Stimulated activated naive CD8-positive, alpha-beta T cell treated with anti-CD3 and anti-CD28 coated beads, Interleukin-15, amount 100 ng/mL, for 72 hours (primary cell): ENCODE measurements at regions not wholly inside any gene's neighbourhood (a gene's known extent, or its start where the extent isn't known, plus 50 kb on each side); places are given as distances from the start of the nearest gene placed in this dataset.

Experiments
- ATAC-seq: fragments of 150-1000 bp; cut with Tn5 transposase; 2 replicates; pipeline ENCODE4 v1.10.0; 2021; ENCODE audit warnings: mild to moderate bottlenecking, moderate library complexity
- DNase-seq, 2 donors: peaks; one replicate each; pipeline ENCODE4 v3.0.0; 2021 to 2022
- H3K27ac Mint-ChIP-seq, 2 donors: one replicate each; pipeline ENCODE4 v1.8.0; 2022; ENCODE audit warnings: mild to moderate bottlenecking in 2 of 2, mixed read lengths in 2 of 2, moderate library complexity in 2 of 2
- H3K27me3 Mint-ChIP-seq: one replicate; pipeline ENCODE4 v1.8.0; 2022; ENCODE audit warnings: mixed read lengths
- H3K4me1 Mint-ChIP-seq: one replicate; pipeline ENCODE4 v1.8.0; 2022; ENCODE audit warnings: mild to moderate bottlenecking, mixed read lengths
- H3K4me3 Mint-ChIP-seq, 2 donors: one replicate each; pipeline ENCODE4 v1.8.0; 2022; ENCODE audit warnings: mild to moderate bottlenecking in 2 of 2, mixed read lengths in 2 of 2, moderate library complexity in 1 of 2
- H3K9me3 Mint-ChIP-seq, 2 donors: one replicate each; pipeline ENCODE4 v1.8.0; 2022; ENCODE audit warnings: mixed read lengths in 2 of 2

- DNase-seq (no peak), ATAC-seq (no peak)
- H3K4me1 Mint-ChIP-seq, result peaks cover 22% of the 10 kb centered on the region
- H3K9me3 Mint-ChIP-seq, result peaks cover 10 to 16% of the 10 kb centered on the region in 2 donors
- no peak overlapping the region for H3K4me3 Mint-ChIP-seq
- no peak overlapping the region for H3K27ac Mint-ChIP-seq
- H3K27me3 Mint-ChIP-seq, result no peaks in the 10 kb centered on the region
Measured at GRCh38 chr9:129353697-129354336, 175.8 kb upstream of the IER5L start.

GRCh38 chr9:129352146-129352865, 174.2 kb upstream of the IER5L start:
- DNase-seq, result peak in 1 of 2 donors; percentile 26
- peak overlapping the region; percentile 80 to 81 for H3K4me3 Mint-ChIP-seq
- H3K27ac Mint-ChIP-seq, result no peak overlapping the region
- no peaks in the 10 kb centered on the region for H3K27me3 Mint-ChIP-seq
- peaks cover 10 to 16% of the 10 kb centered on the region in 2 donors for H3K9me3 Mint-ChIP-seq
- ATAC-seq, result peak; percentile 46
- peaks cover 22% of the 10 kb centered on the region for H3K4me1 Mint-ChIP-seq

- H3K27me3 Mint-ChIP-seq, result no peaks in the 10 kb centered on the region
- DNase-seq (no peak), ATAC-seq (peak; percentile 41)
- peaks cover 26% of the 10 kb centered on the region for H3K4me1 Mint-ChIP-seq
- H3K27ac Mint-ChIP-seq, result peak overlapping the region in 1 of 2 donors; percentile 66
- H3K9me3 Mint-ChIP-seq, result peaks cover 10 to 16% of the 10 kb centered on the region in 2 donors
- H3K4me3 Mint-ChIP-seq, result peak overlapping the region; percentile 80 to 81
Measured at GRCh38 chr9:129351642-129352145, 173.6 kb upstream of the IER5L start.

GRCh38 chr9:129351058-129351641, 173.1 kb upstream of the IER5L start:
- Mint-ChIP-seq H3K9me3 (peaks cover 10 to 12% of the 10 kb centered on the region in 2 donors), H3K27ac (no peak overlapping the region), H3K27me3 (no peaks in the 10 kb centered on the region), H3K4me3 (peak overlapping the region in 1 of 2 donors; percentile 81), H3K4me1 (peaks cover 31% of the 10 kb centered on the region)
- no peak for ATAC-seq
- no peak for DNase-seq

- Mint-ChIP-seq H3K27me3 (no peaks in the 10 kb centered on the region), H3K4me1 (peaks cover 38% of the 10 kb centered on the region), H3K4me3 (no peak overlapping the region), H3K27ac (no peak overlapping the region), H3K9me3 (peaks cover 3 to 4% of the 10 kb centered on the region in 2 donors)
- no peak for DNase-seq
- ATAC-seq, result no peak
Measured at GRCh38 chr9:129350143-129350935, 172.3 kb upstream of the IER5L start.

- H3K27me3 Mint-ChIP-seq, result no peaks in the 10 kb centered on the region
- ATAC-seq, result no peak
Measured at GRCh38 chr9:129349665-129349947, 171.5 kb upstream of the IER5L start.

GRCh38 chr9:129348890-129349664, 171.0 kb upstream of the IER5L start:
- H3K27me3 Mint-ChIP-seq, result no peaks in the 10 kb centered on the region
- H3K4me3 Mint-ChIP-seq, result no peak overlapping the region
- no peak for DNase-seq
- no peak for ATAC-seq
- no peak overlapping the region for H3K27ac Mint-ChIP-seq
- H3K9me3 Mint-ChIP-seq, result no peaks in the 10 kb centered on the region
- H3K4me1 Mint-ChIP-seq, result peaks cover 38% of the 10 kb centered on the region

More at GRCh38 chr9:129349665-129349947, 171.5 kb upstream of the IER5L start:
- no peak for DNase-seq
- H3K4me1 Mint-ChIP-seq, result peaks cover 38% of the 10 kb centered on the region
- H3K9me3 Mint-ChIP-seq, result no peaks in the 10 kb centered on the region
- H3K27ac Mint-ChIP-seq, result no peak overlapping the region
- H3K4me3 Mint-ChIP-seq, result no peak overlapping the region

GRCh38 chr9:129347316-129348120, 169.5 kb upstream of the IER5L start:
- H3K9me3 Mint-ChIP-seq, result no peaks in the 10 kb centered on the region
- H3K4me3 Mint-ChIP-seq, result no peak overlapping the region
- DNase-seq (no peak), ATAC-seq (no peak)
- H3K27me3 Mint-ChIP-seq, result no peaks in the 10 kb centered on the region
- H3K4me1 Mint-ChIP-seq, result peaks cover 36% of the 10 kb centered on the region
- no peak overlapping the region for H3K27ac Mint-ChIP-seq

GRCh38 chr9:129346046-129346445, 168.0 kb upstream of the IER5L start:
- H3K9me3 Mint-ChIP-seq, result no peaks in the 10 kb centered on the region
- peak overlapping the region; percentile 52 to 63 for H3K27ac Mint-ChIP-seq
- H3K4me3 Mint-ChIP-seq, result peak overlapping the region in 1 of 2 donors; percentile 72
- H3K4me1 Mint-ChIP-seq, result peaks cover 26% of the 10 kb centered on the region
- ATAC-seq (no peak), DNase-seq (no peak)
- H3K27me3 Mint-ChIP-seq, result no peaks in the 10 kb centered on the region

GRCh38 chr9:129344641-129345495, 166.8 kb upstream of the IER5L start:
- ATAC-seq, result no peak
- Mint-ChIP-seq H3K4me3 (no peak overlapping the region), H3K4me1 (peaks cover 26% of the 10 kb centered on the region), H3K27ac (no peak overlapping the region), H3K27me3 (no peaks in the 10 kb centered on the region), H3K9me3 (no peaks in the 10 kb centered on the region)
- no peak for DNase-seq

- no peaks in the 10 kb centered on the region for H3K27me3 Mint-ChIP-seq
- H3K9me3 Mint-ChIP-seq, result no peaks in the 10 kb centered on the region
- ATAC-seq, result no peak
- no peak for DNase-seq
- H3K4me1 Mint-ChIP-seq, result peaks cover 16% of the 10 kb centered on the region
- H3K4me3 Mint-ChIP-seq, result no peak overlapping the region
- H3K27ac Mint-ChIP-seq, result no peak overlapping the region
Measured at GRCh38 chr9:129343424-129344375, 165.6 kb upstream of the IER5L start.

- DNase-seq (no peak), ATAC-seq (no peak)
- no peak overlapping the region for H3K4me3 Mint-ChIP-seq
- H3K27ac Mint-ChIP-seq, result no peak overlapping the region
- no peaks in the 10 kb centered on the region for H3K9me3 Mint-ChIP-seq
- H3K4me1 Mint-ChIP-seq, result peaks cover 16% of the 10 kb centered on the region
- no peaks in the 10 kb centered on the region for H3K27me3 Mint-ChIP-seq
Measured at GRCh38 chr9:129342591-129343423, 164.7 kb upstream of the IER5L start.
